SK-N-SH (cell line): ENCODE measurements at regions not wholly inside any gene's neighbourhood (a gene's known extent, or its start where the extent isn't known, plus 50 kb on each side); places are given as distances from the start of the nearest gene placed in this dataset.

ENCODE experiments used
- CTCF ChIA-PET: fragments of 300-600, 350-600 bp; formaldehyde crosslinking; extraction: SDS; loops from one replicate; lab custom pipeline; 2021; lab: Yijun Ruan, JAX
- POLR2A ChIA-PET: fragments of 350-600 bp; sonication (Branson Sonifier 250); formaldehyde crosslinking; extraction: SDS; loops from one replicate; lab custom pipeline; 2020; ENCODE audit warnings: antibody characterized with exemption, inconsistent platforms; lab: Yijun Ruan, JAX
- DNase-seq: peaks from one replicate; pipeline ENCODE4 v3.0.0; 2012
- H2AFZ ChIP-seq: fragments of 200-600 bp; sonication (generic); 2 replicates; pipeline ENCODE4 v1.8.1; 2016; ENCODE audit warnings: antibody characterized with exemption, mild to moderate bottlenecking, low read depth
- H3F3A ChIP-seq: fragments of 200-600 bp; sonication (generic); replicated peaks from 2 replicates; pipeline ENCODE3; 2016; ENCODE audit warnings: antibody characterized with exemption, mild to moderate bottlenecking; ENCODE audit not compliant: insufficient read depth
- H3K27ac ChIP-seq, 2 experiments: fragments of 200-500 bp in 1 of 2; fragments of 200-600 bp in 1 of 2; sonication (Bioruptor generic) in 1 of 2; sonication (generic), shearing (Covaris generic) in 1 of 2; 2 replicates each; pipeline versions ENCODE4 v1.5.1 to v1.6.1; 2014 to 2016; ENCODE audit warnings: low read depth in 2 of 2, inconsistent platforms in 1 of 2, low read length in 1 of 2, mild to moderate bottlenecking in 1 of 2, mixed read lengths in 1 of 2
- H3K27me3 ChIP-seq: fragments of 200-600 bp; sonication (generic), shearing (Covaris generic); 2 replicates; pipeline ENCODE4 v1.6.1; 2016; ENCODE audit warnings: mixed run types; ENCODE audit not compliant: insufficient read depth
- H3K36me3 ChIP-seq, 2 experiments: fragments of 200-500 bp in 1 of 2; fragments of 200-600 bp in 1 of 2; sonication (Bioruptor generic) in 1 of 2; sonication (generic) in 1 of 2; replicated peaks in 1 of 2; 2 replicates each; pipeline versions ENCODE3 to v1.5.1; 2014 to 2016; ENCODE audit warnings: low read length in 1 of 2, mild to moderate bottlenecking in 1 of 2; ENCODE audit not compliant: insufficient read depth in 2 of 2, control insufficient read depth in 1 of 2
- H3K4me1 ChIP-seq, 2 experiments: fragments of 200-500 bp in 1 of 2; fragments of 200-600 bp in 1 of 2; sonication (Bioruptor generic) in 1 of 2; sonication (generic), shearing (Covaris generic) in 1 of 2; 2 replicates each; pipeline versions ENCODE4 v1.5.1 to v1.6.1; 2014 to 2016; ENCODE audit warnings: low read depth in 1 of 2, low read length in 1 of 2, mixed run types in 1 of 2; ENCODE audit not compliant: insufficient read depth in 2 of 2, control insufficient read depth in 1 of 2
- H3K4me2 ChIP-seq: fragments of 200-600 bp; sonication (generic), shearing (Covaris generic); 2 replicates; pipeline ENCODE4 v1.6.1; 2017; ENCODE audit warnings: mixed run types
- H3K4me3 ChIP-seq, 2 experiments: fragments of 200-500 bp in 1 of 2; fragments of 200-600 bp in 1 of 2; sonication (Bioruptor generic) in 1 of 2; sonication (generic), shearing (Covaris generic) in 1 of 2; 2 replicates each; pipeline versions ENCODE4 v1.5.1 to v1.8.1; 2014 to 2016; ENCODE audit warnings: low read depth in 2 of 2, inconsistent platforms in 1 of 2, low read length in 1 of 2, mild to moderate bottlenecking in 1 of 2, mixed read lengths in 1 of 2, moderate library complexity in 1 of 2
- H3K79me2 ChIP-seq: fragments of 200-600 bp; sonication (generic); 2 replicates; pipeline ENCODE4 v1.8.1; 2017; ENCODE audit warnings: mild to moderate bottlenecking; ENCODE audit not compliant: insufficient read depth
- H3K9ac ChIP-seq: fragments of 200-600 bp; sonication (generic); 2 replicates; pipeline ENCODE4 v1.6.1; 2017; ENCODE audit warnings: mixed run types
- H3K9me2 ChIP-seq: fragments of 200-600 bp; sonication (generic); 2 replicates; pipeline ENCODE4 v1.6.1; 2017; ENCODE audit warnings: mixed run types
- H3K9me3 ChIP-seq: fragments of 200-600 bp; sonication (generic); 2 replicates; pipeline ENCODE4 v1.6.1; 2017; ENCODE audit warnings: mixed run types, mild to moderate bottlenecking, moderate library complexity
- H4K20me1 ChIP-seq: fragments of 200-600 bp; sonication (generic); 2 replicates; pipeline ENCODE4 v1.6.1; 2017; ENCODE audit warnings: mild to moderate bottlenecking, mixed run types; ENCODE audit not compliant: insufficient read depth
- CHD2 ChIP-seq: fragments of 150-350 bp; IDR thresholded peaks from 2 replicates; pipeline ENCODE4 v1.6.1; 2018; ENCODE audit warnings: low read length; ENCODE audit not compliant: partially characterized antibody
- CTCF ChIP-seq: fragments of 200-600 bp; sonication (generic); IDR thresholded peaks from 2 replicates; pipeline ENCODE4 v1.6.1; 2017; ENCODE audit warnings: antibody characterized with exemption, mild to moderate bottlenecking, moderate library complexity
- ELF1 ChIP-seq: IDR thresholded peaks from 2 replicates; pipeline ENCODE4 v1.4.0; 2012
- EP300 ChIP-seq, 2 experiments: IDR thresholded peaks; 2 replicates each; pipeline versions ENCODE4 v1.4.0 to v1.6.1; 2012; ENCODE audit warnings: borderline replicate concordance in 1 of 2, low read depth in 1 of 2, low read length in 1 of 2
- GABPA ChIP-seq: IDR thresholded peaks from 2 replicates; pipeline ENCODE4 v1.4.0; 2012; ENCODE audit warnings: low read depth, mild to moderate bottlenecking
- GATA2 ChIP-seq: sonication (generic); formaldehyde crosslinking; IDR thresholded peaks from 2 replicates; pipeline ENCODE4 v1.5.0; 2020; ENCODE audit warnings: mild to moderate bottlenecking, missing genetic modification reagents
- JUND ChIP-seq: IDR thresholded peaks from 2 replicates; pipeline ENCODE4 v1.4.0; 2012
- MXI1 ChIP-seq: IDR thresholded peaks from 2 replicates; pipeline ENCODE4 v1.6.1; 2012; ENCODE audit warnings: mild to moderate bottlenecking, low read depth, low read length, improper control_type of control experiment
- POLR2AphosphoS5 ChIP-seq: IDR thresholded peaks from 2 replicates; pipeline ENCODE4 v1.6.1; 2012; ENCODE audit warnings: low read depth, low read length
- RAD21 ChIP-seq: IDR thresholded peaks from 2 replicates; pipeline ENCODE4 v1.6.1; 2012; ENCODE audit warnings: mild to moderate bottlenecking, low read length
- REST ChIP-seq: IDR thresholded peaks from 2 replicates; pipeline ENCODE4 v1.6.1; 2012; ENCODE audit warnings: mild to moderate bottlenecking, low read depth, low read length, moderate library complexity
- SIN3A ChIP-seq: IDR thresholded peaks from 2 replicates; pipeline ENCODE4 v1.6.1; 2012; ENCODE audit warnings: low read depth, mild to moderate bottlenecking, low read length, moderate library complexity, borderline replicate concordance
- SMC3 ChIP-seq: IDR thresholded peaks from 2 replicates; pipeline ENCODE4 v1.6.1; 2012; ENCODE audit warnings: low read depth, low read length, improper control_type of control experiment
- TAF1 ChIP-seq: IDR thresholded peaks from 2 replicates; pipeline ENCODE4 v1.6.1; 2012; ENCODE audit warnings: low read depth, mild to moderate bottlenecking, low read length, moderate library complexity, borderline replicate concordance
- YY1 ChIP-seq: IDR thresholded peaks from 2 replicates; pipeline ENCODE4 v1.4.0; 2012; ENCODE audit warnings: low read depth, mild to moderate bottlenecking
- TF ChIP-seq, protein P1 (sequence below): IDR thresholded peaks from 2 replicates; pipeline ENCODE4 v1.4.0; 2012; ENCODE audit warnings: low read depth, borderline replicate concordance

- H3K36me3 ChIP-seq: no peaks in the 10 kb centered on the region
- CTCF ChIA-PET: no interaction called here
- POLR2A ChIA-PET: no interaction called here
- no peak overlapping the region for H3K9ac ChIP-seq
- H2AFZ ChIP-seq: no peak overlapping the region
- no peaks in the 10 kb centered on the region for H3K27me3 ChIP-seq
- no peaks in the 10 kb centered on the region for H3K9me2 ChIP-seq
- no peak overlapping the region for H3K4me3 ChIP-seq
- no peaks in the 10 kb centered on the region for H3K9me3 ChIP-seq
- H3F3A ChIP-seq: no peaks in the 10 kb centered on the region
- no peaks in the 10 kb centered on the region for H3K4me1 ChIP-seq
- no peaks in the 10 kb centered on the region for H4K20me1 ChIP-seq
- TF ChIP-seq RAD21 (no peak), POLR2AphosphoS5 (no peak), SMC3 (no peak), CTCF (no peak), TAF1 (no peak), EP300 (IDR thresholded peaks at IDR 0.05; ENCODE audit: borderline replicate concordance in 1 of 2, low read depth in 1 of 2, low read length in 1 of 2) (no peak), YY1 (no peak), CHD2 (no peak), JUND (no peak), ELF1 (no peak), GATA2 (CRISPR knock-in tag) (no peak), MXI1 (no peak), REST (no peak), SIN3A (no peak), GABPA (no peak)
- TF ChIP-seq, protein P1, sequence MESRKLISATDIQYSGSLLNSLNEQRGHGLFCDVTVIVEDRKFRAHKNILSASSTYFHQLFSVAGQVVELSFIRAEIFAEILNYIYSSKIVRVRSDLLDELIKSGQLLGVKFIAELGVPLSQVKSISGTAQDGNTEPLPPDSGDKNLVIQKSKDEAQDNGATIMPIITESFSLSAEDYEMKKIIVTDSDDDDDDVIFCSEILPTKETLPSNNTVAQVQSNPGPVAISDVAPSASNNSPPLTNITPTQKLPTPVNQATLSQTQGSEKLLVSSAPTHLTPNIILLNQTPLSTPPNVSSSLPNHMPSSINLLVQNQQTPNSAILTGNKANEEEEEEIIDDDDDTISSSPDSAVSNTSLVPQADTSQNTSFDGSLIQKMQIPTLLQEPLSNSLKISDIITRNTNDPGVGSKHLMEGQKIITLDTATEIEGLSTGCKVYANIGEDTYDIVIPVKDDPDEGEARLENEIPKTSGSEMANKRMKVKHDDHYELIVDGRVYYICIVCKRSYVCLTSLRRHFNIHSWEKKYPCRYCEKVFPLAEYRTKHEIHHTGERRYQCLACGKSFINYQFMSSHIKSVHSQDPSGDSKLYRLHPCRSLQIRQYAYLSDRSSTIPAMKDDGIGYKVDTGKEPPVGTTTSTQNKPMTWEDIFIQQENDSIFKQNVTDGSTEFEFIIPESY: no peak
- H3K4me2 ChIP-seq: no peak overlapping the region
- no peak overlapping the region for H3K27ac ChIP-seq
- no peak for DNase-seq
- H3K79me2 ChIP-seq: no peaks in the 10 kb centered on the region
Measured at GRCh38 chr2:125901278-125901677, 754.7 kb upstream of the GYPC start.
